OCI-LY7 (cell line): ENCODE measurements at regions not wholly inside any gene's neighbourhood (a gene's known extent, or its start where the extent isn't known, plus 50 kb on each side); places are given as distances from the start of the nearest gene placed in this dataset.

Source experiments
- BruUV-seq: library from RNA; stranded (reverse); fragments of 400-500 nt; replicated peaks from 2 replicates; lab custom pipeline; 2021; lab: Mats Ljungman, UMichigan
- CTCF ChIA-PET: fragments of 300-600 bp; sonication (Branson Sonifier 250); formaldehyde crosslinking; loops from one replicate; lab custom pipeline; 2022; ENCODE audit warnings: antibody characterized with exemption; ENCODE audit not compliant: unreplicated experiment; lab: Charles Lee
- POLR2A ChIA-PET: fragments of 300-600 bp; sonication (Branson Sonifier 250); formaldehyde crosslinking; loops from one replicate; lab custom pipeline; 2022; ENCODE audit warnings: antibody characterized with exemption; lab: Charles Lee
- DNase-seq: peaks from one replicate; pipeline ENCODE4 v3.0.0-alpha.2; 2015; ENCODE audit warnings: low spot score
- H2AFZ ChIP-seq: fragments of 200-600 bp; sonication (generic), shearing (Covaris generic); 2 replicates; pipeline ENCODE4 v1.6.1; 2014; ENCODE audit warnings: mild to moderate bottlenecking, antibody characterized with exemption, low read length, moderate library complexity
- H3K27ac ChIP-seq: fragments of 200-600 bp; sonication (generic); 2 replicates; pipeline ENCODE4 v1.5.1; 2014; ENCODE audit warnings: mixed run types, low read depth, mild to moderate bottlenecking, moderate library complexity, low read length, inconsistent platforms; ENCODE audit not compliant: poor library complexity, severe bottlenecking
- H3K36me3 ChIP-seq: fragments of 200-600 bp; sonication (generic); 2 replicates; pipeline ENCODE4 v1.6.1; 2014; ENCODE audit warnings: mild to moderate bottlenecking, antibody characterized with exemption, low read length, moderate library complexity, mixed read lengths; ENCODE audit not compliant: insufficient read depth
- H3K4me1 ChIP-seq: fragments of 200-600 bp; sonication (generic); 2 replicates; pipeline ENCODE4 v1.5.1; 2014; ENCODE audit warnings: mild to moderate bottlenecking, low read length; ENCODE audit not compliant: insufficient read depth, poor library complexity, severe bottlenecking
- H3K4me2 ChIP-seq: fragments of 200-600 bp; sonication (generic); 2 replicates; pipeline ENCODE4 v1.6.1; 2014; ENCODE audit warnings: mild to moderate bottlenecking, low read length
- H3K4me3 ChIP-seq: fragments of 200-600 bp; sonication (generic); 2 replicates; pipeline ENCODE4 v1.5.1; 2014; ENCODE audit warnings: mild to moderate bottlenecking, low read depth, low read length; ENCODE audit not compliant: poor library complexity, severe bottlenecking
- H3K79me2 ChIP-seq: fragments of 200-600 bp; sonication (generic); 2 replicates; pipeline ENCODE4 v1.6.1; 2016; ENCODE audit warnings: low read depth, mild to moderate bottlenecking, low read length, moderate library complexity, mixed read lengths; ENCODE audit not compliant: insufficient read depth
- H3K9me2 ChIP-seq: fragments of 200-600 bp; sonication (generic); 2 replicates; pipeline ENCODE4 v1.6.1; 2016; ENCODE audit warnings: mild to moderate bottlenecking, low read length, mixed read lengths; ENCODE audit not compliant: insufficient read depth
- H3K9me3 ChIP-seq: fragments of 200-600 bp; sonication (generic); 2 replicates; pipeline ENCODE4 v1.6.1; 2014; ENCODE audit warnings: mild to moderate bottlenecking, mixed run types, low read length, mixed read lengths
- H4K20me1 ChIP-seq: fragments of 200-600 bp; sonication (generic); 2 replicates; pipeline ENCODE4 v1.6.1; 2014; ENCODE audit warnings: mild to moderate bottlenecking, antibody characterized with exemption, low read length, moderate library complexity, mixed read lengths; ENCODE audit not compliant: insufficient read depth
- CTCF ChIP-seq: fragments of 200-600 bp; sonication (generic); conservative IDR thresholded peaks from 2 replicates; pipeline ENCODE4 v1.5.1; 2014; ENCODE audit warnings: mild to moderate bottlenecking, antibody characterized with exemption, low read length, moderate library complexity, mixed read lengths
- EZH2phosphoT487 ChIP-seq: fragments of 200-600 bp; sonication (generic); IDR thresholded peaks from 2 replicates; pipeline ENCODE4 v1.6.1; 2018; ENCODE audit warnings: low read depth, borderline replicate concordance, mild to moderate bottlenecking, mixed run types, antibody characterized with exemption, low read length, moderate library complexity, mixed read lengths
- intact Hi-C: fragments of 100-400 bp; cut with micrococcal nuclease; formaldehyde crosslinking; loops from one replicate; pipeline ENCODE4 v1.10.0; 2022; ENCODE audit not compliant: unreplicated experiment

GRCh38 chr3:23146163-23146562, 57.0 kb upstream of the UBE2E2 start:
- no TSS peak for BruUV-seq
- TF ChIP-seq EZH2phosphoT487 (no peak), CTCF (no peak)
- no peak for DNase-seq

GRCh38 chr3:23152989-23153388, 50.1 kb upstream of the UBE2E2 start:
- Histone ChIP-seq H3K4me1 (no peaks in the 10 kb centered on the region), H2AFZ (no peak overlapping the region), H3K36me3 (no peaks in the 10 kb centered on the region), H3K4me2 (no peak overlapping the region), H3K27ac (no peak overlapping the region), H3K79me2 (no peaks in the 10 kb centered on the region), H4K20me1 (no peaks in the 10 kb centered on the region), H3K9me2 (peaks cover 6% of the 10 kb centered on the region; the same call in 1 of the 2 replicates), H3K9me3 (peaks cover 6% of the 10 kb centered on the region), H3K4me3 (no peak overlapping the region)
- POLR2A ChIA-PET = interaction anchor here (1.3 to 1.5 kb wide), 2 partner anchors 11 to 12 kb away, joined by 3 read pairs; no protein-coding TSS in a partner anchor
- TF ChIP-seq CTCF = no peak
- no peak for TF ChIP-seq EZH2phosphoT487
- intact Hi-C loops = no loop called here
- DNase-seq = no peak
- no TSS peak for BruUV-seq
- CTCF ChIA-PET = no interaction called here

More at GRCh38 chr3:23146163-23146562, 57.0 kb upstream of the UBE2E2 start:
- Histone ChIP-seq H3K4me2 (no peak overlapping the region), H3K9me3 (no peaks in the 10 kb centered on the region), H3K36me3 (no peaks in the 10 kb centered on the region), H3K79me2 (no peaks in the 10 kb centered on the region), H3K4me3 (no peak overlapping the region), H3K27ac (no peak overlapping the region), H3K9me2 (no peaks in the 10 kb centered on the region), H3K4me1 (no peaks in the 10 kb centered on the region), H2AFZ (no peak overlapping the region), H4K20me1 (no peaks in the 10 kb centered on the region)
- intact Hi-C loops = no loop called here
- ChIA-PET CTCF (no interaction called here), POLR2A (interaction anchor here (3.0 kb wide), 1 partner anchor 12 kb away, joined by 11 read pairs; no protein-coding TSS in a partner anchor)
